Calu3 (cell line): ENCODE measurements at regions not wholly inside any gene's neighbourhood (a gene's known extent, or its start where the extent isn't known, plus 50 kb on each side); places are given as distances from the start of the nearest gene placed in this dataset.

ENCODE experiments used
- BruUV-seq: library from RNA; stranded (reverse); fragments of 400-500 nt; replicated peaks from 2 replicates; lab custom pipeline; 2021; lab: Mats Ljungman, UMichigan
- CTCF ChIA-PET: fragments of 300-600 bp; sonication (Branson Sonifier 250); formaldehyde crosslinking; loops from one replicate; lab custom pipeline; 2022; ENCODE audit warnings: antibody characterized with exemption; lab: Charles Lee
- DNase-seq: peaks from one replicate; pipeline ENCODE4 v3.0.0; 2022
- H3K27ac Mint-ChIP-seq: one replicate; pipeline ENCODE4 v1.8.0; 2022; ENCODE audit warnings: mixed read lengths; ENCODE audit not compliant: unreplicated experiment
- H3K27me3 Mint-ChIP-seq: one replicate; pipeline ENCODE4 v1.8.0; 2022; ENCODE audit warnings: mixed read lengths; ENCODE audit not compliant: unreplicated experiment
- H3K36me3 Mint-ChIP-seq: one replicate; pipeline ENCODE4 v1.8.0; 2022; ENCODE audit warnings: mild to moderate bottlenecking, moderate library complexity, mixed read lengths; ENCODE audit not compliant: insufficient read depth, unreplicated experiment
- H3K4me1 Mint-ChIP-seq: one replicate; pipeline ENCODE4 v1.8.0; 2022; ENCODE audit warnings: mild to moderate bottlenecking, low read depth, mixed read lengths; ENCODE audit not compliant: unreplicated experiment
- H3K4me3 Mint-ChIP-seq: one replicate; pipeline ENCODE4 v1.8.0; 2022; ENCODE audit warnings: mild to moderate bottlenecking, low read depth, moderate library complexity, mixed read lengths; ENCODE audit not compliant: unreplicated experiment
- H3K9me3 Mint-ChIP-seq: one replicate; pipeline ENCODE4 v1.8.0; 2022; ENCODE audit warnings: low read depth, mixed read lengths; ENCODE audit not compliant: unreplicated experiment
- CTCF ChIP-seq: fragments of 200-600 bp; IDR thresholded peaks from one replicate; pipeline ENCODE4 v1.8.0; 2022; ENCODE audit warnings: antibody characterized with exemption; ENCODE audit not compliant: unreplicated experiment
- intact Hi-C: fragments of 100-400 bp; cut with micrococcal nuclease; formaldehyde crosslinking; loops from one replicate; pipeline ENCODE4 v1.10.0; 2022; ENCODE audit not compliant: unreplicated experiment

- H3K9me3 Mint-ChIP-seq, result no peaks in the 10 kb centered on the region
- BruUV-seq, result no TSS peak
- CTCF ChIA-PET, result interaction anchor here (1.2 kb wide), 1 partner anchor 129 kb away, joined by 5 read pairs; no protein-coding TSS in a partner anchor
- no peaks in the 10 kb centered on the region for H3K36me3 Mint-ChIP-seq
- H3K4me3 Mint-ChIP-seq, result no peak overlapping the region
- H3K27ac Mint-ChIP-seq, result no peak overlapping the region
- no peak for TF ChIP-seq CTCF
- H3K27me3 Mint-ChIP-seq, result no peaks in the 10 kb centered on the region
- DNase-seq, result no peak
- H3K4me1 Mint-ChIP-seq, result peaks cover under 1% of the 10 kb centered on the region
- intact Hi-C loops, result no loop called here
Observed at GRCh38 chr3:182708810-182709209, 84.5 kb upstream of the ATP11B start.

- Mint-ChIP-seq H3K36me3 (no peaks in the 10 kb centered on the region), H3K4me3 (no peak overlapping the region), H3K4me1 (peaks cover 5% of the 10 kb centered on the region), H3K9me3 (no peaks in the 10 kb centered on the region), H3K27me3 (no peaks in the 10 kb centered on the region), H3K27ac (no peak overlapping the region)
- BruUV-seq, result no TSS peak
- CTCF ChIA-PET, result interaction anchor here (1.2 kb wide), 1 partner anchor 129 kb away, joined by 5 read pairs; no protein-coding TSS in a partner anchor
- DNase-seq, result no peak
- intact Hi-C loops, result no loop called here
- TF ChIP-seq CTCF, result no peak
Observed at GRCh38 chr3:182709306-182709705, 84.0 kb upstream of the ATP11B start.

- TF ChIP-seq CTCF, result peak; percentile 84
- no TSS peak for BruUV-seq
- Mint-ChIP-seq H3K9me3 (no peaks in the 10 kb centered on the region), H3K4me3 (no peak overlapping the region), H3K36me3 (no peaks in the 10 kb centered on the region), H3K27ac (no peak overlapping the region), H3K4me1 (peaks cover 11% of the 10 kb centered on the region), H3K27me3 (no peaks in the 10 kb centered on the region)
- no peak for DNase-seq
- CTCF ChIA-PET, result interaction anchor here (0.6 to 0.7 kb wide), 4 partner anchors 89 to 1077 kb away, joined by 3 to 4 read pairs (median 3); no protein-coding TSS in a partner anchor
- intact Hi-C loops, result loop anchor here (5.0 kb wide), 1 partner anchor 677 kb away; no protein-coding TSS in a partner anchor
Observed at GRCh38 chr3:182710557-182711157, 82.6 kb upstream of the ATP11B start.

- CTCF ChIA-PET, result interaction anchor here (0.7 kb wide), 1 partner anchor 91 kb away, joined by 3 read pairs; no protein-coding TSS in a partner anchor
- Mint-ChIP-seq H3K4me3 (no peak overlapping the region), H3K9me3 (no peaks in the 10 kb centered on the region), H3K4me1 (peaks cover 16% of the 10 kb centered on the region), H3K27me3 (no peaks in the 10 kb centered on the region), H3K27ac (no peak overlapping the region), H3K36me3 (no peaks in the 10 kb centered on the region)
- BruUV-seq, result no TSS peak
- no peak for TF ChIP-seq CTCF
- intact Hi-C loops, result loop anchor here (5.0 kb wide), 1 partner anchor 676 kb away; no protein-coding TSS in a partner anchor
- no peak for DNase-seq
Observed at GRCh38 chr3:182711261-182711683, 82.0 kb upstream of the ATP11B start.
